ENCODE measurements at regions not wholly inside any gene's neighbourhood (a gene's known extent, or its start where the extent isn't known, plus 50 kb on each side); places are given as distances from the start of the nearest gene placed in this dataset.

DNA sequence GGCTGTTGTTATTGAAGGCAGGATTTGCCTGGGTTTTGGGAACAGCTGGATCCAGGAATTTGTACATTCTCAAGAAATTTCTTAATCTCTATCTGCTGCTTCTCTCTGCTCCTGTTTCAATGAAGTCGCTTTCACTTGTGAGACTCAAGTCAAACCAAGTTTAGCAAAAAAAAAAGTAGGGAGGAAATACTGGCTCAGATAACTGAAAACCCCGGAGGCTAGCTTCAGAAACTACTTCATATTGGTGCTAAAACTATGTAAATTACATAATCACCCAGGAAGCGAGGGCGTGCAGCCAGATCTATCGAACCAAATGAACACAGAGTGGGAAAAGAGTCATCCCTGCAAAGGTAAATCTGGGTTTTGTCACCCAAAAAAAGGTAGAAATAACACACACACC is 68.3 kb upstream of the FICD start:
- TF ChIP-seq GATA3 (IDR thresholded peaks at IDR 0.05; ENCODE audit: low read depth, low read length) = no peak
- no peak for TF ChIP-seq GATA2 (IDR thresholded peaks at IDR 0.05; ENCODE audit: low read depth, low read length)

All from SH-SY5Y (cell line).